HL-60 (cell line): ENCODE measurements at regions not wholly inside any gene's neighbourhood (a gene's known extent, or its start where the extent isn't known, plus 50 kb on each side); places are given as distances from the start of the nearest gene placed in this dataset.

ENCODE experiments used
- DNase-seq, 2 experiments: peaks; one replicate each; pipeline ENCODE4 v3.0.0-alpha.2; 2010 to 2020; ENCODE audit warnings: low read depth in 1 of 2, low spot score in 1 of 2
- H3K27ac ChIP-seq: fragments of 250-450 bp; sonication (Bioruptor Pico); replicated peaks from 2 replicates; pipeline ENCODE4 v1.5.1; 2020; ENCODE audit warnings: mild to moderate bottlenecking, moderate library complexity
- H3K27me3 ChIP-seq: fragments of 250-450 bp; sonication (Bioruptor Pico); 2 replicates; pipeline ENCODE4 v1.5.1; 2021; ENCODE audit warnings: mild to moderate bottlenecking, moderate library complexity; ENCODE audit not compliant: insufficient read depth, poor library complexity, severe bottlenecking
- H3K4me3 ChIP-seq: replicated peaks from 2 replicates; pipeline ENCODE4 v1.5.1; 2011; ENCODE audit warnings: mild to moderate bottlenecking, control low read depth, low read length; ENCODE audit not compliant: insufficient read depth
- CTCF ChIP-seq: IDR thresholded peaks from one replicate; pipeline ENCODE4 v1.5.1; 2011; ENCODE audit warnings: low read length, control low read depth, inconsistent platforms; ENCODE audit not compliant: insufficient read depth
- GABPA ChIP-seq: IDR thresholded peaks from 2 replicates; pipeline ENCODE4 v1.6.1; 2012; ENCODE audit warnings: low read depth
- POLR2AphosphoS5 ChIP-seq: IDR thresholded peaks from 2 replicates; pipeline ENCODE4 v1.6.1; 2012; ENCODE audit warnings: low read depth
- REST ChIP-seq: IDR thresholded peaks from 2 replicates; pipeline ENCODE4 v1.6.1; 2012; ENCODE audit warnings: low read depth; ENCODE audit not compliant: insufficient replicate concordance
- SPI1 ChIP-seq: IDR thresholded peaks from 2 replicates; pipeline ENCODE4 v1.6.1; 2012; ENCODE audit warnings: low read depth, mild to moderate bottlenecking, borderline replicate concordance

- Histone ChIP-seq H3K27me3 (no peaks in the 10 kb centered on the region), H3K4me3 (no peak overlapping the region), H3K27ac (no peak overlapping the region)
- DNase-seq, result no peak
- TF ChIP-seq SPI1 (no peak), GABPA (no peak), REST (no peak), POLR2AphosphoS5 (no peak), CTCF (no peak)
Observed at GRCh38 chr2:61750624-61751023, 103.2 kb downstream of the FAM161A start.

- DNase-seq, result no peak
- H3K27me3 ChIP-seq, result no peaks in the 10 kb centered on the region
- H3K4me3 ChIP-seq, result no peak overlapping the region
- no peak for TF ChIP-seq SPI1
- no peak for TF ChIP-seq CTCF
- no peak overlapping the region for H3K27ac ChIP-seq
Observed at GRCh38 chr2:61742955-61743354, 110.9 kb downstream of the FAM161A start.

- H3K27ac ChIP-seq, result no peak overlapping the region
- TF ChIP-seq SPI1 (no peak), GABPA (no peak), POLR2AphosphoS5 (no peak), REST (no peak), CTCF (no peak)
Observed at GRCh38 chr2:61737841-61738240, 116.0 kb downstream of the FAM161A start.

GRCh38 chr2:61736953-61737352 lies 116.9 kb downstream of the FAM161A start:
- Histone ChIP-seq H3K27ac (no peak overlapping the region), H3K4me3 (no peak overlapping the region), H3K27me3 (no peaks in the 10 kb centered on the region)
- DNase-seq, result peak in 1 of 2 experiments; percentile 0
- TF ChIP-seq POLR2AphosphoS5 (no peak), CTCF (no peak), REST (no peak), GABPA (no peak), SPI1 (no peak)

More at GRCh38 chr2:61737841-61738240, 116.0 kb downstream of the FAM161A start:
- DNase-seq, result no peak
- Histone ChIP-seq H3K27me3 (no peaks in the 10 kb centered on the region), H3K4me3 (no peak overlapping the region)
